GM12864 (cell line): ENCODE measurements at regions not wholly inside any gene's neighbourhood (a gene's known extent, or its start where the extent isn't known, plus 50 kb on each side); places are given as distances from the start of the nearest gene placed in this dataset.

Source experiments
- DNase-seq: peaks from one replicate; pipeline ENCODE4 v3.0.0-alpha.2; 2011; ENCODE audit warnings: low read depth
- H3K4me3 ChIP-seq: 2 replicates; pipeline ENCODE4 v1.5.1; 2011; ENCODE audit warnings: mild to moderate bottlenecking, low read depth, low read length, control low read depth
- CTCF ChIP-seq: IDR thresholded peaks from 2 replicates; pipeline ENCODE4 v1.5.1; 2011; ENCODE audit warnings: low read depth, mild to moderate bottlenecking, moderate library complexity, low read length, control low read depth, inconsistent platforms; ENCODE audit errors: missing control alignments

GRCh38 chr13:47049276-47049989 is 152.6 kb upstream of the HTR2A start:
- no peak for TF ChIP-seq CTCF
- H3K4me3 ChIP-seq: no peak overlapping the region
- no peak for DNase-seq

GRCh38 chr13:47046706-47047105 is 149.9 kb upstream of the HTR2A start:
- no peak for TF ChIP-seq CTCF
- H3K4me3 ChIP-seq: no peak overlapping the region
- DNase-seq: no peak

GRCh38 chr13:47044842-47045241 is 148.0 kb upstream of the HTR2A start:
- H3K4me3 ChIP-seq: no peak overlapping the region
- TF ChIP-seq CTCF: no peak
- DNase-seq: no peak

GRCh38 chr13:47039106-47039505 is 142.3 kb upstream of the HTR2A start:
- DNase-seq: no peak
- H3K4me3 ChIP-seq: no peak overlapping the region
- TF ChIP-seq CTCF: no peak

- no peak overlapping the region for H3K4me3 ChIP-seq
- DNase-seq: no peak
- no peak for TF ChIP-seq CTCF
Measured at GRCh38 chr13:47038188-47038587, 141.3 kb upstream of the HTR2A start.

GRCh38 chr13:47036294-47037008 is 139.6 kb upstream of the HTR2A start:
- DNase-seq: peak; percentile 63
- no peak overlapping the region for H3K4me3 ChIP-seq
- no peak for TF ChIP-seq CTCF
